ENCODE measurements at regions not wholly inside any gene's neighbourhood (a gene's known extent, or its start where the extent isn't known, plus 50 kb on each side); places are given as distances from the start of the nearest gene placed in this dataset.

DNA sequence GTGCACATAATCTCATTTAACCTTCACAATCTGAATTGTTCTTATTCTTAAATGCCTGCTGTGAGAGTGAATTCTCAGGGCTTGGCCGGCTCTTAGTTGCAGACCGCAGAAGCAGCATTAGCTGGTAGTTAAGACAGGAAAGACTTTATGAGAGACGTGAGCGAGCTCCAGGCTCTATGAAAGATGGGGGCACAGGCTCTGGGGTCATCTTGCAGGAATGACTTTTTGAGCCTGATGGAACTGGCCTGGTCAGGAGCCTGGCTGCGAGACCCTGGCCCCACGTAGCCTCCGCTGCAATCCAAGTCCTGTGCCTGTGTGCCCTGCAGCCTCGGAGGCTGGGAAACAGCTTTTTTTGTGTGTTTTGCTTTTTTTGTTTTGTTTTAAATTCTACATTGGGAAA is 958.8 kb upstream of the ZNF722 start:
- no peak for TF ChIP-seq EP300 (IDR thresholded peaks at IDR 0.05; ENCODE audit: low read length)
- TF ChIP-seq KAT7 (CRISPR knock-in tag; IDR thresholded peaks at IDR 0.05; ENCODE audit: borderline replicate concordance): no peak
- TF ChIP-seq, protein P1, sequence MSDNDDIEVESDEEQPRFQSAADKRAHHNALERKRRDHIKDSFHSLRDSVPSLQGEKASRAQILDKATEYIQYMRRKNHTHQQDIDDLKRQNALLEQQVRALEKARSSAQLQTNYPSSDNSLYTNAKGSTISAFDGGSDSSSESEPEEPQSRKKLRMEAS (CRISPR knock-in tag; IDR thresholded peaks at IDR 0.05): no peak
- TF ChIP-seq ZNF146 (CRISPR knock-in tag; IDR thresholded peaks at IDR 0.05; ENCODE audit: unreplicated experiment): no peak
- no peak for TF ChIP-seq ZBTB40 (IDR thresholded peaks at IDR 0.05)
- no peak for TF ChIP-seq ZBTB40 (CRISPR knock-in tag; IDR thresholded peaks at IDR 0.05)
- TF ChIP-seq CEBPZ (IDR thresholded peaks at IDR 0.05; ENCODE audit: borderline replicate concordance, low read depth, low read length): no peak
- TF ChIP-seq MXI1 (IDR thresholded peaks at IDR 0.05; ENCODE audit: low read depth, low read length): no peak
